ENCODE measurements at regions not wholly inside any gene's neighbourhood (a gene's known extent, or its start where the extent isn't known, plus 50 kb on each side); places are given as distances from the start of the nearest gene placed in this dataset.

DNA sequence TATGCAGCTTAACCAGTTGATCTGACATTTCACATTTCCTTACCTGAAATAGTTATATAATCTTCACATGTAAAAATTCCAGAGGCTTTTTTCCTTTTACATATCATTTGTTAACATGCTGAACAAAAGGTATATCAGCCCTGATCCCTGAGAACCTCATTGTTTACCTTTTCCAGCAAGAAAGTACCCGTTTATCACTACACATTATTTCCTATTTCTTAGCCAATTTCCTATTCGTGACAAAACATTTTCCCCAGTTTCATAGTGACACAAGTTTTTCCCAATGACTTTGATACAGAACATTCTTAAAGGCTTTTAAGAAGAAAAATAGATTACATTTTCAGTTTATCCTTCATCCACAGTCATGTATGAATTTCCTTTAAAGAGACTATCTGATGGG lies 86.6 kb upstream of the DKK2 start:
- Histone ChIP-seq H3K79me2 (ENCODE audit: control insufficient read depth, insufficient read depth, low read length) (no peaks in the 10 kb centered on the region), H3K27me3 (replicated peaks in 1 of 4; ENCODE audit: control extremely low read depth in 1 of 4, control insufficient read depth in 3 of 4, insufficient read depth in 4 of 4, low read length in 3 of 4) (no peaks in the 10 kb centered on the region), H3K9ac (ENCODE audit: low read length) (no peak overlapping the region), H2AFZ (ENCODE audit: insufficient read depth, low read depth, low read length, poor library complexity, severe bottlenecking) (no peak overlapping the region), H3K4me2 (replicated peaks; ENCODE audit: low read depth, low read length, poor library complexity, severe bottlenecking) (no peak overlapping the region), H3K27ac (ENCODE audit: low read length in 2 of 2) (no peak overlapping the region), H3K4me3 (ENCODE audit: control extremely low read depth in 1 of 5, extremely low read depth in 1 of 5, insufficient read depth in 1 of 5, low read depth in 2 of 5, low read length in 4 of 5) (no peak overlapping the region), H4K20me1 (ENCODE audit: control insufficient read depth, insufficient read depth, low read length, poor library complexity, severe bottlenecking) (no peaks in the 10 kb centered on the region), H3K9me3 (ENCODE audit: control extremely low read depth in 1 of 3, control insufficient read depth in 2 of 3, insufficient read depth in 1 of 3, low read length in 2 of 3) (no peaks in the 10 kb centered on the region), H3K36me3 (replicated peaks in 1 of 2; ENCODE audit: control extremely low read depth in 1 of 2, control insufficient read depth in 1 of 2, extremely low read depth in 1 of 2, insufficient read depth in 2 of 2, low read length in 1 of 2) (no peaks in the 10 kb centered on the region), H3K4me1 (ENCODE audit: control insufficient read depth in 2 of 2, insufficient read depth in 2 of 2, low read length in 2 of 2) (no peaks in the 10 kb centered on the region)
- CTCF ChIA-PET: no interaction called here
- Mint-ChIP-seq H3K27ac (no peak overlapping the region), H3K4me1 (no peaks in the 10 kb centered on the region), H3K4me3 (no peak overlapping the region), H3K9me3 (ENCODE audit: insufficient read depth) (no peaks in the 10 kb centered on the region), H3K27me3 (no peaks in the 10 kb centered on the region)
- intact Hi-C loops (cut with micrococcal nuclease): no loop called here
- 43% methylated on average over 1 of the region's 2 CpGs for WGBS (ENCODE audit: insufficient coverage)
- ATAC-seq (ENCODE audit: low read depth) (no peak), DNase-seq (no peak)
- TF ChIP-seq, protein P1, sequence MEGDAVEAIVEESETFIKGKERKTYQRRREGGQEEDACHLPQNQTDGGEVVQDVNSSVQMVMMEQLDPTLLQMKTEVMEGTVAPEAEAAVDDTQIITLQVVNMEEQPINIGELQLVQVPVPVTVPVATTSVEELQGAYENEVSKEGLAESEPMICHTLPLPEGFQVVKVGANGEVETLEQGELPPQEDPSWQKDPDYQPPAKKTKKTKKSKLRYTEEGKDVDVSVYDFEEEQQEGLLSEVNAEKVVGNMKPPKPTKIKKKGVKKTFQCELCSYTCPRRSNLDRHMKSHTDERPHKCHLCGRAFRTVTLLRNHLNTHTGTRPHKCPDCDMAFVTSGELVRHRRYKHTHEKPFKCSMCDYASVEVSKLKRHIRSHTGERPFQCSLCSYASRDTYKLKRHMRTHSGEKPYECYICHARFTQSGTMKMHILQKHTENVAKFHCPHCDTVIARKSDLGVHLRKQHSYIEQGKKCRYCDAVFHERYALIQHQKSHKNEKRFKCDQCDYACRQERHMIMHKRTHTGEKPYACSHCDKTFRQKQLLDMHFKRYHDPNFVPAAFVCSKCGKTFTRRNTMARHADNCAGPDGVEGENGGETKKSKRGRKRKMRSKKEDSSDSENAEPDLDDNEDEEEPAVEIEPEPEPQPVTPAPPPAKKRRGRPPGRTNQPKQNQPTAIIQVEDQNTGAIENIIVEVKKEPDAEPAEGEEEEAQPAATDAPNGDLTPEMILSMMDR (IDR thresholded peaks at IDR 0.05): no peak
- POLR2A ChIA-PET: no interaction called here

GRCh38 chr4:107120661-107121060 lies 84.5 kb upstream of the DKK2 start:
- peaks cover 3% of the 10 kb centered on the region for H3K9me3 Mint-ChIP-seq (ENCODE audit: insufficient read depth)
- H3K27ac Mint-ChIP-seq: no peak overlapping the region
- H3K27ac ChIP-seq (ENCODE audit: low read length in 2 of 2): no peak overlapping the region
- no peaks in the 10 kb centered on the region for H3K36me3 ChIP-seq (replicated peaks in 1 of 2; ENCODE audit: control extremely low read depth in 1 of 2, control insufficient read depth in 1 of 2, extremely low read depth in 1 of 2, insufficient read depth in 2 of 2, low read length in 1 of 2)
- no peak overlapping the region for H3K4me2 ChIP-seq (replicated peaks; ENCODE audit: low read depth, low read length, poor library complexity, severe bottlenecking)
- H3K4me3 Mint-ChIP-seq: no peak overlapping the region
- no peaks in the 10 kb centered on the region for H3K79me2 ChIP-seq (ENCODE audit: control insufficient read depth, insufficient read depth, low read length)
- no peak overlapping the region for H2AFZ ChIP-seq (ENCODE audit: insufficient read depth, low read depth, low read length, poor library complexity, severe bottlenecking)
- POLR2A ChIA-PET: no interaction called here
- H4K20me1 ChIP-seq (ENCODE audit: control insufficient read depth, insufficient read depth, low read length, poor library complexity, severe bottlenecking): no peaks in the 10 kb centered on the region
- 75% methylated on average over 2 of the region's 2 CpGs for WGBS (ENCODE audit: insufficient coverage)
- no peak for ATAC-seq (ENCODE audit: low read depth)
- no peaks in the 10 kb centered on the region for H3K4me1 ChIP-seq (ENCODE audit: control insufficient read depth in 2 of 2, insufficient read depth in 2 of 2, low read length in 2 of 2)
- TF ChIP-seq, protein P1 (IDR thresholded peaks at IDR 0.05): no peak
- no peak for TF ChIP-seq EZH2 (IDR thresholded peaks at IDR 0.05; ENCODE audit: borderline replicate concordance, insufficient read depth, low read depth, low read length, poor library complexity, severe bottlenecking)
- H3K27me3 ChIP-seq (replicated peaks in 1 of 4; ENCODE audit: control extremely low read depth in 1 of 4, control insufficient read depth in 3 of 4, insufficient read depth in 4 of 4, low read length in 3 of 4): no peaks in the 10 kb centered on the region
- H3K9me3 ChIP-seq (ENCODE audit: control extremely low read depth in 1 of 3, control insufficient read depth in 2 of 3, insufficient read depth in 1 of 3, low read length in 2 of 3): no peaks in the 10 kb centered on the region
- H3K4me1 Mint-ChIP-seq: no peaks in the 10 kb centered on the region
- CTCF ChIA-PET: no interaction called here
- no peak overlapping the region for H3K9ac ChIP-seq (ENCODE audit: low read length)
- no peak overlapping the region for H3K4me3 ChIP-seq (ENCODE audit: control extremely low read depth in 1 of 5, extremely low read depth in 1 of 5, insufficient read depth in 1 of 5, low read depth in 2 of 5, low read length in 4 of 5)
- H3K27me3 Mint-ChIP-seq: no peaks in the 10 kb centered on the region
- no peak for DNase-seq
- intact Hi-C loops (cut with micrococcal nuclease): no loop called here

Data from B cell (primary cell).